BJ (cell line): ENCODE measurements at regions not wholly inside any gene's neighbourhood (a gene's known extent, or its start where the extent isn't known, plus 50 kb on each side); places are given as distances from the start of the nearest gene placed in this dataset.

Experiments used
- CTCF ChIA-PET: fragments of 350-600 bp; formaldehyde crosslinking; extraction: SDS; loops from one replicate; lab custom pipeline; 2021; ENCODE audit warnings: antibody characterized with exemption, inconsistent platforms; lab: Yijun Ruan, JAX
- POLR2A ChIA-PET: fragments of 300-600 bp; sonication (Branson Sonifier 250); formaldehyde crosslinking; extraction: SDS; loops from one replicate; lab custom pipeline; 2021; ENCODE audit warnings: antibody characterized with exemption; lab: Charles Lee
- DNase-seq: peaks from one replicate; pipeline ENCODE4 v3.0.0-alpha.2; 2011; ENCODE audit warnings: low read depth
- H3K27me3 ChIP-seq: 2 replicates; pipeline ENCODE4 v1.6.0; 2011; ENCODE audit warnings: low read length; ENCODE audit not compliant: control insufficient read depth, insufficient read depth
- H3K36me3 ChIP-seq: 2 replicates; pipeline ENCODE4 v1.5.1; 2011; ENCODE audit warnings: low read length; ENCODE audit not compliant: control insufficient read depth, insufficient read depth
- H3K4me3 ChIP-seq: 2 replicates; pipeline ENCODE4 v1.5.1; 2011; ENCODE audit warnings: low read depth, mild to moderate bottlenecking, control low read depth, low read length
- TF ChIP-seq, protein P1 (sequence below): IDR thresholded peaks from 2 replicates; pipeline ENCODE4 v1.5.1; 2011; ENCODE audit warnings: low read depth, mild to moderate bottlenecking, control low read depth, inconsistent platforms, low read length, moderate library complexity; ENCODE audit not compliant: insufficient read depth

- no peaks in the 10 kb centered on the region for H3K27me3 ChIP-seq
- TF ChIP-seq, protein P1, sequence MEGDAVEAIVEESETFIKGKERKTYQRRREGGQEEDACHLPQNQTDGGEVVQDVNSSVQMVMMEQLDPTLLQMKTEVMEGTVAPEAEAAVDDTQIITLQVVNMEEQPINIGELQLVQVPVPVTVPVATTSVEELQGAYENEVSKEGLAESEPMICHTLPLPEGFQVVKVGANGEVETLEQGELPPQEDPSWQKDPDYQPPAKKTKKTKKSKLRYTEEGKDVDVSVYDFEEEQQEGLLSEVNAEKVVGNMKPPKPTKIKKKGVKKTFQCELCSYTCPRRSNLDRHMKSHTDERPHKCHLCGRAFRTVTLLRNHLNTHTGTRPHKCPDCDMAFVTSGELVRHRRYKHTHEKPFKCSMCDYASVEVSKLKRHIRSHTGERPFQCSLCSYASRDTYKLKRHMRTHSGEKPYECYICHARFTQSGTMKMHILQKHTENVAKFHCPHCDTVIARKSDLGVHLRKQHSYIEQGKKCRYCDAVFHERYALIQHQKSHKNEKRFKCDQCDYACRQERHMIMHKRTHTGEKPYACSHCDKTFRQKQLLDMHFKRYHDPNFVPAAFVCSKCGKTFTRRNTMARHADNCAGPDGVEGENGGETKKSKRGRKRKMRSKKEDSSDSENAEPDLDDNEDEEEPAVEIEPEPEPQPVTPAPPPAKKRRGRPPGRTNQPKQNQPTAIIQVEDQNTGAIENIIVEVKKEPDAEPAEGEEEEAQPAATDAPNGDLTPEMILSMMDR = no peak
- no peak for DNase-seq
- ChIA-PET CTCF (no interaction called here), POLR2A (no interaction called here)
- H3K4me3 ChIP-seq = no peak overlapping the region
- no peaks in the 10 kb centered on the region for H3K36me3 ChIP-seq
These were observed 1236.3 kb upstream of the ACVR2A start for GRCh38 chr2:146608490-146608889.

DNA sequence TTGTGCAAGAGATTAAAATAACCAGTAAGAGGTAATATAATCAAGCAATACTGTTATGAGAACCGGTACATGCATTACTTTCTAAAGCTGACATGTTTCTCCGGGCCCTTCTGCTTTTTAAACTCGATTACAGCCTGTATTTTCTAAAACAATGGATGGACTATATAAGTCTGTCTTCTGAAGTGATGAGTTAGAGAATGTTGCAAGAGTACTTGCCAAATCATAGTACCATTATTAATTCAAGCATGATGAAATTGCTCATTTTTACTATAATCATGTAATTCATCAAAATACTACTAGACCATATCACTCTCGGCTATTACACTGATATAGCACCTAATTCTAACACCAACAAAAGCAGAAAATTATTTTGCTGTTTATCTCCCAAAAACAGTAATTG, 1240.3 kb upstream of the ACVR2A start:
- H3K27me3 ChIP-seq = no peaks in the 10 kb centered on the region
- no peaks in the 10 kb centered on the region for H3K36me3 ChIP-seq
- CTCF ChIA-PET = no interaction called here
- TF ChIP-seq, protein P1 = no peak
- POLR2A ChIA-PET = no interaction called here
- no peak for DNase-seq
- H3K4me3 ChIP-seq = no peak overlapping the region

- ChIA-PET CTCF (interaction anchor here (0.8 kb wide), 1 partner anchor 18 kb away, joined by 4 read pairs; no protein-coding TSS in a partner anchor), POLR2A (no interaction called here)
- H3K36me3 ChIP-seq = no peaks in the 10 kb centered on the region
- H3K27me3 ChIP-seq = no peaks in the 10 kb centered on the region
- H3K4me3 ChIP-seq = no peak overlapping the region
- TF ChIP-seq, protein P1 = no peak
- no peak for DNase-seq
These were observed 1242.0 kb upstream of the ACVR2A start for GRCh38 chr2:146602856-146603255.

DNA sequence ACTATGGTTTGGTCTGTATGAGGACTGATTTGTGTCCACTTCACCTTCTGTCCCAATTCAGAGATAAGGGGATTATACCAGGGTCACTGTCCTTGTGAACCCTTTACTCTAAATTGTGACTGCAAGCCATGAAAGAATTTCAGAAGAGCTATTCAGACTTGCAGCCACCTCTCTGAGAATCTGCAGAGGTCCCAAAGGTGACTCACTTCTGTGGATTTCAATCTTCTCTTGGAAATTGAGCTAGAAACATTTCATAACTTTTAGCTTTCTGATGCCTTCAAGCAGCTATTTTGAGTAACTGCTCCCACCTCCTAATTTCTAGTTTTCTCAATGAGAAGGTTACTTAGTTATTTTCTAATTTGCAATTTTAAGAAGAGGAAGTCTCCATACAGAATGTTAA, 1242.4 kb upstream of the ACVR2A start:
- TF ChIP-seq, protein P1 = no peak
- Histone ChIP-seq H3K36me3 (no peaks in the 10 kb centered on the region), H3K27me3 (no peaks in the 10 kb centered on the region), H3K4me3 (no peak overlapping the region)
- no peak for DNase-seq
- ChIA-PET POLR2A (no interaction called here), CTCF (interaction anchor here (0.8 kb wide), 1 partner anchor 19 kb away, joined by 4 read pairs; no protein-coding TSS in a partner anchor)

GRCh38 chr2:146598791-146599190, 1246.0 kb upstream of the ACVR2A start:
- Histone ChIP-seq H3K4me3 (no peak overlapping the region), H3K36me3 (no peaks in the 10 kb centered on the region), H3K27me3 (no peaks in the 10 kb centered on the region)
- no peak for DNase-seq
- POLR2A ChIA-PET = no interaction called here
- CTCF ChIA-PET = no interaction called here
- TF ChIP-seq, protein P1 = no peak
